ENCODE measurements at regions not wholly inside any gene's neighbourhood (a gene's known extent, or its start where the extent isn't known, plus 50 kb on each side); places are given as distances from the start of the nearest gene placed in this dataset.

GRCh38 chr10:44627591-44628354, 242.9 kb upstream of the CXCL12 start:
- no peak for DNase-seq

- DNase-seq = no peak
Observed at GRCh38 chr10:44628921-44629320, 244.0 kb upstream of the CXCL12 start.

GRCh38 chr10:44635176-44635575, 250.3 kb upstream of the CXCL12 start:
- DNase-seq = no peak

GRCh38 chr10:44636625-44637024, 251.7 kb upstream of the CXCL12 start:
- DNase-seq = no peak

- no peak for DNase-seq
Observed at GRCh38 chr10:44640429-44640828, 255.5 kb upstream of the CXCL12 start.

GRCh38 chr10:44647473-44647872, 262.6 kb upstream of the CXCL12 start:
- no peak for DNase-seq

- no peak for DNase-seq
Observed at GRCh38 chr10:44647877-44648542, 263.1 kb upstream of the CXCL12 start.

- DNase-seq = no peak
Observed at GRCh38 chr10:44650691-44651661, 260.2 kb upstream of the TMEM72 start.

GRCh38 chr10:44651834-44652233, 259.3 kb upstream of the TMEM72 start:
- no peak for DNase-seq

GRCh38 chr10:44659320-44659719, 251.8 kb upstream of the TMEM72 start:
- no peak for DNase-seq

GRCh38 chr10:44660271-44660670, 250.9 kb upstream of the TMEM72 start:
- no peak for DNase-seq

- DNase-seq = no peak
Observed at GRCh38 chr10:44662051-44662450, 249.1 kb upstream of the TMEM72 start.

GRCh38 chr10:44668336-44668735, 242.8 kb upstream of the TMEM72 start:
- no peak for DNase-seq

GRCh38 chr10:44671319-44671718, 239.8 kb upstream of the TMEM72 start:
- no peak for DNase-seq

GRCh38 chr10:44673245-44673983, 237.7 kb upstream of the TMEM72 start:
- no peak for DNase-seq

GRCh38 chr10:44674536-44675386, 236.4 kb upstream of the TMEM72 start:
- no peak for DNase-seq

- no peak for DNase-seq
Observed at GRCh38 chr10:44675387-44675874, 235.7 kb upstream of the TMEM72 start.

GRCh38 chr10:44680764-44681163, 230.4 kb upstream of the TMEM72 start:
- no peak for DNase-seq

- DNase-seq = no peak
Observed at GRCh38 chr10:44682507-44682906, 228.6 kb upstream of the TMEM72 start.

- DNase-seq = no peak
Observed at GRCh38 chr10:44684661-44685060, 226.5 kb upstream of the TMEM72 start.

- no peak for DNase-seq
Observed at GRCh38 chr10:44685220-44685619, 225.9 kb upstream of the TMEM72 start.

Measured in GOT3 (cell line).